ENCODE measurements at regions not wholly inside any gene's neighbourhood (a gene's known extent, or its start where the extent isn't known, plus 50 kb on each side); places are given as distances from the start of the nearest gene placed in this dataset.

DNA sequence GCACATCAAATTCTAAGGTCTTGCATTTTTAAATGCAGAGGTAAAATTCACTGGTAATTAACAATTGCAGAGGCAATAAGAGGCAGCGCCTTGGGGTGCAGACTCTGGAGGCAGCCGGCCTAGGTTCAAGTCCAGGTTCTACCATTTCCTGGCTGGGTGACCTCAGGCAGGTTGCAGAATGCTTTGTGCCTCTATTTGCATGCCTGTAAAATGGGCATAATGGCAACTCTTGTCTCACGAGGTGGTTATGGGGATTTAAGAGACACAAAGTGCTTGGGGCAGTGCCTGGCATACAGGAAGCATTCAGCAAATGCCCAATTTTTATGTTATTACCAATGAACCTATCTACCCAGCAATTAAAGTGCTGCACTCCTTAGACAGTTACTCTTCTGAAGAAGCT lies 180.0 kb upstream of the LHX5 start:
- no peaks in the 10 kb centered on the region for H3K27me3 ChIP-seq (ENCODE audit: insufficient read depth, poor library complexity, severe bottlenecking)

DNA sequence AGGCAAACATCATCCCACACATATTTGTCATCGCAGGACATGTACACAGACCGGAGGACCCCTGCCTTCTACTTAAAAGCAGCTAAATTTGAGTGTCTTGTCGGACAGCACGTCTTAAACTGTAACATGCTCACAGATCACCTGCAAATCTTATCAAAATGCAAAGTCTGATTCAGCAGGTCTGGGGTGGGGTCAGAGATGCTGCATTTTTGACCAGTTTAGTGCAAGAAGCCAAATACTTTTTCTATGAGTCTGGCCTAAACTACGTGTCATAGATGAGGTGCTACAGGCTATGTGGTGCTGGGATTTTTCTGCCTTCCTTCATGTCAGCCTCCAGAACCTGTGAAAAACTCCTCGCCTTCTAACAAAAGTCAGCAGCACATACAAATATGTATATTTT lies 178.8 kb upstream of the LHX5 start:
- DNase-seq (ENCODE audit: low spot score) (no peak), ATAC-seq (ENCODE audit: low read depth) (0 out of 3 replicates have a peak, but pooled peaks have one; percentile 31)
- Histone ChIP-seq H3K4me1 (ENCODE audit: insufficient read depth, poor library complexity, severe bottlenecking) (no peaks in the 10 kb centered on the region), H3K27me3 (ENCODE audit: insufficient read depth, poor library complexity, severe bottlenecking) (no peaks in the 10 kb centered on the region), H3K4me3 (ENCODE audit: severe bottlenecking) (no peak overlapping the region), H3K9me3 (ENCODE audit: severe bottlenecking) (no peaks in the 10 kb centered on the region), H3K27ac (ENCODE audit: poor library complexity, severe bottlenecking) (no peak overlapping the region), H3K36me3 (ENCODE audit: low read depth) (no peaks in the 10 kb centered on the region)
- TF ChIP-seq, protein P1, sequence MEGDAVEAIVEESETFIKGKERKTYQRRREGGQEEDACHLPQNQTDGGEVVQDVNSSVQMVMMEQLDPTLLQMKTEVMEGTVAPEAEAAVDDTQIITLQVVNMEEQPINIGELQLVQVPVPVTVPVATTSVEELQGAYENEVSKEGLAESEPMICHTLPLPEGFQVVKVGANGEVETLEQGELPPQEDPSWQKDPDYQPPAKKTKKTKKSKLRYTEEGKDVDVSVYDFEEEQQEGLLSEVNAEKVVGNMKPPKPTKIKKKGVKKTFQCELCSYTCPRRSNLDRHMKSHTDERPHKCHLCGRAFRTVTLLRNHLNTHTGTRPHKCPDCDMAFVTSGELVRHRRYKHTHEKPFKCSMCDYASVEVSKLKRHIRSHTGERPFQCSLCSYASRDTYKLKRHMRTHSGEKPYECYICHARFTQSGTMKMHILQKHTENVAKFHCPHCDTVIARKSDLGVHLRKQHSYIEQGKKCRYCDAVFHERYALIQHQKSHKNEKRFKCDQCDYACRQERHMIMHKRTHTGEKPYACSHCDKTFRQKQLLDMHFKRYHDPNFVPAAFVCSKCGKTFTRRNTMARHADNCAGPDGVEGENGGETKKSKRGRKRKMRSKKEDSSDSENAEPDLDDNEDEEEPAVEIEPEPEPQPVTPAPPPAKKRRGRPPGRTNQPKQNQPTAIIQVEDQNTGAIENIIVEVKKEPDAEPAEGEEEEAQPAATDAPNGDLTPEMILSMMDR (IDR thresholded peaks at IDR 0.05; ENCODE audit: poor library complexity, severe bottlenecking) = no peak

More for the DNA sequence above, 180.0 kb upstream of the LHX5 start:
- ATAC-seq (ENCODE audit: low read depth) (no peak), DNase-seq (ENCODE audit: low spot score) (no peak)
- Histone ChIP-seq H3K27ac (ENCODE audit: poor library complexity, severe bottlenecking) (no peak overlapping the region), H3K36me3 (ENCODE audit: low read depth) (no peaks in the 10 kb centered on the region), H3K4me1 (ENCODE audit: insufficient read depth, poor library complexity, severe bottlenecking) (no peaks in the 10 kb centered on the region), H3K4me3 (ENCODE audit: severe bottlenecking) (no peak overlapping the region), H3K9me3 (ENCODE audit: severe bottlenecking) (no peaks in the 10 kb centered on the region)
- TF ChIP-seq, protein P1 (IDR thresholded peaks at IDR 0.05; ENCODE audit: poor library complexity, severe bottlenecking) = no peak

DNA sequence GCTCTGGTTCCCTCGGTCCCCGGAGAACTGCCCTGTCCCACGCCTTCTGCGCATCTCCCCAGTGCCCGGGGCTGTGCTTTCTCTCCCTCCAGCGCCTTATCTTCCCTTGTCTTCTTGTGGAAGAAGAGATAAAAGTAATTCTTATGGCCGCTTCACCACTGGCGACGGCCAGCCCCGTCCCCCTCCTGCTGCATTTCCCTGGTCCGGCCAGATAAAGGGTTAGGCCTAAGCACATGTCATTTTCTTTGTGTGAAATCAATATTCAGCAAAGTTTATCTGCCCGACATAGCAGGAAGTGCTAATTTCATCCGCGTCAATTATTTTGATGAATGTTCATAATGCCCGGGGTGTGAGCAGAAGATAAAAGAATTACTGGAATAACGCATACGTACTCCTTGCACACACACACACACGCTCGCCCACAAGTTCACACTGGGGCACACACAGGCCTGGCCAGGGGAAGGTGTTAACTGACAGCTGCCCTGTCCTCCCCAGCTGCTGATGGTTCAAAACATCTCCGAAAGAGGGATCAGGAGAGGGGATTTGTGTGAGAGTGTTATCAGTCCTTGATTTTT lies 177.7 kb upstream of the LHX5 start:
- no peaks in the 10 kb centered on the region for H3K4me1 ChIP-seq (ENCODE audit: insufficient read depth, poor library complexity, severe bottlenecking)
- DNase-seq (ENCODE audit: low spot score) (no peak), ATAC-seq (ENCODE audit: low read depth) (no peak)
- H3K4me3 ChIP-seq (ENCODE audit: severe bottlenecking) = no peak overlapping the region
- TF ChIP-seq, protein P1 (IDR thresholded peaks at IDR 0.05; ENCODE audit: poor library complexity, severe bottlenecking) = no peak
- H3K27ac ChIP-seq (ENCODE audit: poor library complexity, severe bottlenecking) = no peak overlapping the region
- no peaks in the 10 kb centered on the region for H3K27me3 ChIP-seq (ENCODE audit: insufficient read depth, poor library complexity, severe bottlenecking)
- H3K9me3 ChIP-seq (ENCODE audit: severe bottlenecking) = no peaks in the 10 kb centered on the region
- H3K36me3 ChIP-seq (ENCODE audit: low read depth) = no peaks in the 10 kb centered on the region

DNA sequence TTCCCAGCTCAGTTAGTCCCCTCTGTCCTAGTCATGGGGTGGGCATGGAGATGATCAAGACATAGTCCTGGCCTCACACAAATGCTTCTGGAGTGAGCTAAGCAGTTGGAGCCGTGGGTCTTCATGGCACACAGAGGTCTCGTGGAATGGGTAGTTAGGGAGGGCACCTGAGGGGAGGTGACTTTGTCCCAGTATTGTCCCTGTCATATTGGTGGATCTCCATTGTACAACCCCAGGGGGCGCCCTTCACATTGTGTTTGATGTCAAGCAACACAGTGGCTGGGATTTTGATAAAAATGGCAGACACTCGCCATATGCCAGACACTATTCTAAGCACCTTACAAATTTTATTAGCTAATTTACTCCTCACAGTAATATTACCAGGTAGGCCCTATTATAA lies 175.4 kb upstream of the LHX5 start:
- Histone ChIP-seq H3K27me3 (ENCODE audit: insufficient read depth, poor library complexity, severe bottlenecking) (no peaks in the 10 kb centered on the region), H3K4me3 (ENCODE audit: severe bottlenecking) (no peak overlapping the region), H3K4me1 (ENCODE audit: insufficient read depth, poor library complexity, severe bottlenecking) (no peaks in the 10 kb centered on the region), H3K36me3 (ENCODE audit: low read depth) (no peaks in the 10 kb centered on the region), H3K9me3 (ENCODE audit: severe bottlenecking) (no peaks in the 10 kb centered on the region), H3K27ac (ENCODE audit: poor library complexity, severe bottlenecking) (no peak overlapping the region)
- no peak for ATAC-seq (ENCODE audit: low read depth)
- TF ChIP-seq, protein P1 (IDR thresholded peaks at IDR 0.05; ENCODE audit: poor library complexity, severe bottlenecking) = no peak
- no peak for DNase-seq (ENCODE audit: low spot score)

DNA sequence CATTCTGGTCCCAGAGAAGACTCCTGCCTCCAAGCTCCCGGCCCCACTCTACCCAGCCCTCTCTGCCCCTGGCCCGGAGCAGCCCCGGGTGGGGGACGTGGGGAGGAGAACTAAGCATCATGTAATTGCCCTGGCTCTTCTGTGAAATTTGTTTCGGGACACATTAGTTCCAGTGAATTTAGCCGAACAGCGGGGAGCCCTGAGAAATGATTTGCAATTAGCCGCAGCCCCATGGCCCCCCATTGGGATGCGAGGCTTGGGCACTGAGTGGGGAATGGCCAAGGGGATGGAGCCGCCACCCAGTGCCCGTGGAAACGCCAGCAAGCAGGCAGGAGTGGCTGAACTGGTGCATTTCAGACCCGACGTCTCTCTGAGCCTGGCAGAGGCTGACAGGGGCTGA lies 173.9 kb upstream of the LHX5 start:
- Histone ChIP-seq H3K4me3 (ENCODE audit: severe bottlenecking) (no peak overlapping the region), H3K4me1 (ENCODE audit: insufficient read depth, poor library complexity, severe bottlenecking) (no peaks in the 10 kb centered on the region), H3K9me3 (ENCODE audit: severe bottlenecking) (no peaks in the 10 kb centered on the region), H3K27ac (ENCODE audit: poor library complexity, severe bottlenecking) (no peak overlapping the region), H3K36me3 (ENCODE audit: low read depth) (no peaks in the 10 kb centered on the region), H3K27me3 (ENCODE audit: insufficient read depth, poor library complexity, severe bottlenecking) (no peaks in the 10 kb centered on the region)
- ATAC-seq (ENCODE audit: low read depth) (no peak), DNase-seq (ENCODE audit: low spot score) (no peak)
- TF ChIP-seq, protein P1 (IDR thresholded peaks at IDR 0.05; ENCODE audit: poor library complexity, severe bottlenecking) = no peak

All from RWPE2 (cell line).